ENCODE measurements at regions not wholly inside any gene's neighbourhood (a gene's known extent, or its start where the extent isn't known, plus 50 kb on each side); places are given as distances from the start of the nearest gene placed in this dataset.

- DNase-seq (ENCODE audit: low spot score in 2 of 2, unreplicated experiment in 2 of 2): no peak
- H3K4me1 Mint-ChIP-seq: no peaks in the 10 kb centered on the region
- peaks cover 11% of the 10 kb centered on the region for H3K9me3 Mint-ChIP-seq
- no peak overlapping the region for H3K4me3 Mint-ChIP-seq
- no peak overlapping the region for H3K27ac Mint-ChIP-seq
- H3K27me3 Mint-ChIP-seq (ENCODE audit: low read depth): no peaks in the 10 kb centered on the region
- no peaks in the 10 kb centered on the region for H3K36me3 Mint-ChIP-seq
- TF ChIP-seq, protein P1, sequence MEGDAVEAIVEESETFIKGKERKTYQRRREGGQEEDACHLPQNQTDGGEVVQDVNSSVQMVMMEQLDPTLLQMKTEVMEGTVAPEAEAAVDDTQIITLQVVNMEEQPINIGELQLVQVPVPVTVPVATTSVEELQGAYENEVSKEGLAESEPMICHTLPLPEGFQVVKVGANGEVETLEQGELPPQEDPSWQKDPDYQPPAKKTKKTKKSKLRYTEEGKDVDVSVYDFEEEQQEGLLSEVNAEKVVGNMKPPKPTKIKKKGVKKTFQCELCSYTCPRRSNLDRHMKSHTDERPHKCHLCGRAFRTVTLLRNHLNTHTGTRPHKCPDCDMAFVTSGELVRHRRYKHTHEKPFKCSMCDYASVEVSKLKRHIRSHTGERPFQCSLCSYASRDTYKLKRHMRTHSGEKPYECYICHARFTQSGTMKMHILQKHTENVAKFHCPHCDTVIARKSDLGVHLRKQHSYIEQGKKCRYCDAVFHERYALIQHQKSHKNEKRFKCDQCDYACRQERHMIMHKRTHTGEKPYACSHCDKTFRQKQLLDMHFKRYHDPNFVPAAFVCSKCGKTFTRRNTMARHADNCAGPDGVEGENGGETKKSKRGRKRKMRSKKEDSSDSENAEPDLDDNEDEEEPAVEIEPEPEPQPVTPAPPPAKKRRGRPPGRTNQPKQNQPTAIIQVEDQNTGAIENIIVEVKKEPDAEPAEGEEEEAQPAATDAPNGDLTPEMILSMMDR (IDR thresholded peaks at IDR 0.05; ENCODE audit: unreplicated experiment): no peak
These were observed 716.0 kb downstream of the HACE1 start for GRCh38 chr6:104143757-104144156.

GRCh38 chr6:104134876-104135275 is 724.8 kb downstream of the HACE1 start:
- no peak overlapping the region for H3K27ac Mint-ChIP-seq

GRCh38 chr6:104130343-104130742 is 729.4 kb downstream of the HACE1 start:
- DNase-seq (ENCODE audit: low spot score in 2 of 2, unreplicated experiment in 2 of 2): no peak
- Mint-ChIP-seq H3K4me1 (no peaks in the 10 kb centered on the region), H3K4me3 (no peak overlapping the region), H3K27ac (no peak overlapping the region), H3K27me3 (ENCODE audit: low read depth) (no peaks in the 10 kb centered on the region), H3K9me3 (peaks cover 28% of the 10 kb centered on the region), H3K36me3 (no peaks in the 10 kb centered on the region)
- TF ChIP-seq, protein P1 (IDR thresholded peaks at IDR 0.05; ENCODE audit: unreplicated experiment): no peak

More at GRCh38 chr6:104134876-104135275, 724.8 kb downstream of the HACE1 start:
- TF ChIP-seq, protein P1 (IDR thresholded peaks at IDR 0.05; ENCODE audit: unreplicated experiment): no peak
- H3K4me3 Mint-ChIP-seq: no peak overlapping the region
- no peaks in the 10 kb centered on the region for H3K27me3 Mint-ChIP-seq (ENCODE audit: low read depth)
- H3K36me3 Mint-ChIP-seq: no peaks in the 10 kb centered on the region
- peaks cover 45% of the 10 kb centered on the region for H3K9me3 Mint-ChIP-seq
- no peaks in the 10 kb centered on the region for H3K4me1 Mint-ChIP-seq
- no peak for DNase-seq (ENCODE audit: low spot score in 2 of 2, unreplicated experiment in 2 of 2)

DNA sequence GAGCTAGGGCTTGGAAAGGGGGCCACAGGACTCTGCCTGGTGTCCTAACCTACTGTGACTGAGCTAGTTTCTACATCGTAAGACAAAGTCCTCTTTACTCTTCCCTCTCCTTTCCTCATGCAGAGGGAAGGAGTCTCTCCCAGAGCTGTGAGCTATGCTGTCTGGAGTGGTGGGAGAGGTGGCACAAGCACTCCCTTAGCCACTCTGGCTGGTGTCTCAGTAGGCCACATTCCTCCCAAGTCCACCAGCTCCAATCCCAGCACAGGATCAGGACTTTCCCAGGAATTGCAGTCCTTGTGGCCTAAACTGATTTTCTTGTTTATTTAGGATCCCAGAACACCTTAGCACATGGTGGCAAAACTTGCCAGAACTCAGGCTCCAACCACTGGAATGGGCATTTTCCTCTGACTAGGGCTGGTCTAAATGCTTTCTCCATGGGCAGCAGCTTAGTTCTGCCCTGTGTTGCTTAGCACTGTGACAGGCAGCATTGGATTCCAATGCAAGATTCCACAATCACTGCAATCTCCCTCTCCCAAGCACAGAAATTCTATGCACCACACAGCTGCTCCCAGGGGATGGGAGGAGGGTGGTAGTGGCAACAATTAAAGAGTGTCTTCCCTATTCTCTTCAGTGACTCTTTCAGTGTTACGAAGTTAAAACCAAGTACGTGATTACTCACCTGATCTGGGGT is 733.3 kb downstream of the HACE1 start:
- TF ChIP-seq, protein P1 (IDR thresholded peaks at IDR 0.05; ENCODE audit: unreplicated experiment): no peak
- peaks cover 18% of the 10 kb centered on the region for H3K9me3 Mint-ChIP-seq
- H3K27ac Mint-ChIP-seq: no peak overlapping the region
- H3K27me3 Mint-ChIP-seq (ENCODE audit: low read depth): no peaks in the 10 kb centered on the region
- H3K4me1 Mint-ChIP-seq: no peaks in the 10 kb centered on the region
- H3K36me3 Mint-ChIP-seq: no peaks in the 10 kb centered on the region
- no peak overlapping the region for H3K4me3 Mint-ChIP-seq
- no peak for DNase-seq (ENCODE audit: low spot score in 2 of 2, unreplicated experiment in 2 of 2)

- Mint-ChIP-seq H3K27me3 (ENCODE audit: low read depth) (no peaks in the 10 kb centered on the region), H3K27ac (no peak overlapping the region), H3K4me1 (no peaks in the 10 kb centered on the region), H3K36me3 (no peaks in the 10 kb centered on the region), H3K9me3 (peaks cover 27% of the 10 kb centered on the region), H3K4me3 (no peak overlapping the region)
- DNase-seq (ENCODE audit: low spot score in 2 of 2, unreplicated experiment in 2 of 2): no peak
- TF ChIP-seq, protein P1 (IDR thresholded peaks at IDR 0.05; ENCODE audit: unreplicated experiment): no peak
These were observed 736.5 kb downstream of the HACE1 start for GRCh38 chr6:104123227-104123626.
